Right lobe of liver (tissue), 4 donors: ENCODE measurements at regions not wholly inside any gene's neighbourhood (a gene's known extent, or its start where the extent isn't known, plus 50 kb on each side); places are given as distances from the start of the nearest gene placed in this dataset.
"Not testable (repeated sequence)": the region's sequence is repeated elsewhere in the genome, so short reads cannot be mapped to it uniquely, and the experiment has no call there.

Experiments used
- CTCF ChIP-seq, 4 donors: fragments of 200-600 bp in 3 of 4; fragments of 450-650 bp in 1 of 4; IDR thresholded peaks; one replicate each; pipeline versions ENCODE4 v1.5.1 to v1.8.0; 2016 to 2022; ENCODE audit warnings: antibody characterized with exemption in 4 of 4, mild to moderate bottlenecking in 2 of 4
- POLR2A ChIP-seq: fragments of 450-650 bp; IDR thresholded peaks from one replicate; pipeline ENCODE4 v1.6.1; 2017; ENCODE audit warnings: antibody characterized with exemption, mild to moderate bottlenecking
- donor health status: DM: no; HTN: no; CAD: no.
- donor health status: DM: no; HTN: no; CAD: no.
- donor health status: DM: no; HTN: yes; CAD: no.

- not testable (repeated sequence) for TF ChIP-seq CTCF (IDR thresholded peaks at IDR 0.05); POLR2A
Observed at GRCh38 chrX:5666689-5667088, 562.0 kb downstream of the NLGN4X start.
